NB4 (cell line): ENCODE measurements at regions not wholly inside any gene's neighbourhood (a gene's known extent, or its start where the extent isn't known, plus 50 kb on each side); places are given as distances from the start of the nearest gene placed in this dataset.

Experiments
- MYC ChIP-seq: IDR thresholded peaks from 2 replicates; pipeline ENCODE4 v1.6.1; 2011; ENCODE audit warnings: low read depth, low read length
- POLR2A ChIP-seq: IDR thresholded peaks from 2 replicates; pipeline ENCODE4 v1.6.1; 2011; ENCODE audit warnings: mild to moderate bottlenecking; ENCODE audit not compliant: insufficient read length; ENCODE audit errors: extremely low read depth
- TF ChIP-seq, protein P1 (sequence below): IDR thresholded peaks from one replicate; pipeline ENCODE4 v1.5.1; 2012; ENCODE audit warnings: low read depth, low read length
- TF ChIP-seq, protein P2 (sequence below): IDR thresholded peaks from 2 replicates; pipeline ENCODE4 v1.6.1; 2011; ENCODE audit warnings: low read depth, low read length

DNA sequence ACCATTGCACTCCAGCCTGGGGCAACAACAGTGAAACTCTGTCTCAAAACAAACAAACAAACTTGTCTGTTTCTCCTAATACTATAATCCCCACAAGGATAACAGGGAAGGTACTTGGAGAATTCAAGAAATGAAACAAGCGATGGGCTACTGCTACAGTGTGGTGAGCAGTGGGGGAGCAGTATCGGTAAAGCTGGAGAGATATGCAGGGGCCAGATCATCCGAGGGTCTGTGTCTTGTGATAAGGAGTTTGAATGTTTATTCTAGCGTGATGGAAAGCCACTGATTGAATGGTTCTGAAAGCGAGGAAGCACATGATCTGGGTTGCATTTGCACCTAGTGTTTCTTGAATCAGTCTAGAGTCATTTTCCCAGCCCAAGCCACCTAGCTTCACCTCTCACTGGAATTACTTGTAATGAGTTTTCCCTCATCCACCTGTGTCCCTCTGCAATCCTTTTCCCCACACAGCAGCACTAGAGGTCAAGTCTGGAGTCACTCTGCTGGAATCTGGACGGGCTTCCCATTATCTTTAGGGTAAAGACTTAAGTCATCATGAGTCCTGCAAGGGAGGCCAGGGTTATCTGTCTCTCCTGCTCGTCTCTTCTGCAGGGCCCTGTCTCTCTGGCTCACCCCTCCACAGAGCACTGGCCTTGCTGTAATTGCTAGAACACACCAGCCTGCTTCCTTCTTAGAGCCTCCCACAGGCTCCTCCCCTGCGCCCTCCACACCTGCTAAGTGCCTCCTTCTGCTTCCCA lies 162.3 kb downstream of the KLF5 start:
- TF ChIP-seq, protein P1, sequence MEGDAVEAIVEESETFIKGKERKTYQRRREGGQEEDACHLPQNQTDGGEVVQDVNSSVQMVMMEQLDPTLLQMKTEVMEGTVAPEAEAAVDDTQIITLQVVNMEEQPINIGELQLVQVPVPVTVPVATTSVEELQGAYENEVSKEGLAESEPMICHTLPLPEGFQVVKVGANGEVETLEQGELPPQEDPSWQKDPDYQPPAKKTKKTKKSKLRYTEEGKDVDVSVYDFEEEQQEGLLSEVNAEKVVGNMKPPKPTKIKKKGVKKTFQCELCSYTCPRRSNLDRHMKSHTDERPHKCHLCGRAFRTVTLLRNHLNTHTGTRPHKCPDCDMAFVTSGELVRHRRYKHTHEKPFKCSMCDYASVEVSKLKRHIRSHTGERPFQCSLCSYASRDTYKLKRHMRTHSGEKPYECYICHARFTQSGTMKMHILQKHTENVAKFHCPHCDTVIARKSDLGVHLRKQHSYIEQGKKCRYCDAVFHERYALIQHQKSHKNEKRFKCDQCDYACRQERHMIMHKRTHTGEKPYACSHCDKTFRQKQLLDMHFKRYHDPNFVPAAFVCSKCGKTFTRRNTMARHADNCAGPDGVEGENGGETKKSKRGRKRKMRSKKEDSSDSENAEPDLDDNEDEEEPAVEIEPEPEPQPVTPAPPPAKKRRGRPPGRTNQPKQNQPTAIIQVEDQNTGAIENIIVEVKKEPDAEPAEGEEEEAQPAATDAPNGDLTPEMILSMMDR, result no peak
- TF ChIP-seq POLR2A (no peak), MYC (no peak)
- TF ChIP-seq, protein P2, sequence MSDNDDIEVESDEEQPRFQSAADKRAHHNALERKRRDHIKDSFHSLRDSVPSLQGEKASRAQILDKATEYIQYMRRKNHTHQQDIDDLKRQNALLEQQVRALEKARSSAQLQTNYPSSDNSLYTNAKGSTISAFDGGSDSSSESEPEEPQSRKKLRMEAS, result no peak
